Superior temporal gyrus (tissue), 1 donor: ENCODE measurements at regions not wholly inside any gene's neighbourhood (a gene's known extent, or its start where the extent isn't known, plus 50 kb on each side); places are given as distances from the start of the nearest gene placed in this dataset.
"Not testable (repeated sequence)": the region's sequence is repeated elsewhere in the genome, so short reads cannot be mapped to it uniquely, and the experiment has no call there.

Experiments used
- DNase-seq: peaks from one replicate; pipeline ENCODE4 v3.0.0-alpha.2; 2016; ENCODE audit errors: extremely low spot score

- DNase-seq, result no peak
Measured at GRCh38 chr5:30384171-30384570, 809.3 kb upstream of the CDH6 start.

- DNase-seq, result no peak
Measured at GRCh38 chr5:30380228-30380627, 813.3 kb upstream of the CDH6 start.

GRCh38 chr5:30376848-30377247, 816.6 kb upstream of the CDH6 start:
- no peak for DNase-seq

- no peak for DNase-seq
Measured at GRCh38 chr5:30368064-30368463, 825.4 kb upstream of the CDH6 start.

- DNase-seq, result not testable (repeated sequence)
Measured at GRCh38 chr5:30365031-30365430, 828.5 kb upstream of the CDH6 start.

GRCh38 chr5:30357371-30357770, 836.1 kb upstream of the CDH6 start:
- no peak for DNase-seq

- DNase-seq, result no peak
Measured at GRCh38 chr5:30355675-30356074, 837.8 kb upstream of the CDH6 start.

GRCh38 chr5:30347858-30348257, 845.6 kb upstream of the CDH6 start:
- DNase-seq, result no peak

GRCh38 chr5:30345539-30346345, 847.7 kb upstream of the CDH6 start:
- not testable (repeated sequence) for DNase-seq

GRCh38 chr5:30343707-30344106, 849.8 kb upstream of the CDH6 start:
- no peak for DNase-seq

- no peak for DNase-seq
Measured at GRCh38 chr5:30341466-30341865, 852.0 kb upstream of the CDH6 start.

- no peak for DNase-seq
Measured at GRCh38 chr5:30337084-30337573, 856.4 kb upstream of the CDH6 start.

- no peak for DNase-seq
Measured at GRCh38 chr5:30331534-30331933, 862.0 kb upstream of the CDH6 start.

- no peak for DNase-seq
Measured at GRCh38 chr5:30325795-30326194, 867.7 kb upstream of the CDH6 start.

GRCh38 chr5:30324083-30324482, 869.4 kb upstream of the CDH6 start:
- DNase-seq, result no peak

- DNase-seq, result no peak
Measured at GRCh38 chr5:30287890-30288289, 905.6 kb upstream of the CDH6 start.

- DNase-seq, result no peak
Measured at GRCh38 chr5:30279237-30279636, 914.2 kb upstream of the CDH6 start.

- no peak for DNase-seq
Measured at GRCh38 chr5:30267026-30267425, 926.5 kb upstream of the CDH6 start.

GRCh38 chr5:30239331-30240022, 954.0 kb upstream of the CDH6 start:
- DNase-seq, result no peak

GRCh38 chr5:30237189-30237588, 956.3 kb upstream of the CDH6 start:
- DNase-seq, result no peak

GRCh38 chr5:30209755-30210154, 983.7 kb upstream of the CDH6 start:
- no peak for DNase-seq

GRCh38 chr5:30197662-30198061, 995.8 kb upstream of the CDH6 start:
- no peak for DNase-seq

GRCh38 chr5:30195036-30195435, 998.5 kb upstream of the CDH6 start:
- DNase-seq, result no peak
